SK-N-MC (cell line): ENCODE measurements at regions not wholly inside any gene's neighbourhood (a gene's known extent, or its start where the extent isn't known, plus 50 kb on each side); places are given as distances from the start of the nearest gene placed in this dataset.

Source experiments
- EZH2 ChIP-seq: fragments of 200-600 bp; sonication (generic); IDR thresholded peaks from one replicate; pipeline ENCODE4 v1.6.1; 2017; ENCODE audit warnings: antibody characterized with exemption
- POLR2AphosphoS5 ChIP-seq: IDR thresholded peaks from 2 replicates; pipeline ENCODE4 v1.6.1; 2012; ENCODE audit warnings: mild to moderate bottlenecking, low read depth, low read length, borderline replicate concordance

GRCh38 chr7:127527561-127527960, 57.8 kb downstream of the GCC1 start:
- TF ChIP-seq EZH2 = no peak
- TF ChIP-seq POLR2AphosphoS5 = no peak
